H9 (cell line): ENCODE measurements at regions not wholly inside any gene's neighbourhood (a gene's known extent, or its start where the extent isn't known, plus 50 kb on each side); places are given as distances from the start of the nearest gene placed in this dataset.

Experiments
- DNase-seq: peaks from one replicate; pipeline ENCODE4 v3.0.0-alpha.2; 2017
- H2AFZ ChIP-seq: one replicate; pipeline ENCODE4 v1.6.1; 2013; ENCODE audit warnings: mild to moderate bottlenecking, low read length, control low read depth, moderate library complexity
- H2AK5ac ChIP-seq: 2 replicates; pipeline ENCODE4 v1.6.1; 2013; ENCODE audit warnings: low read length, control low read depth, mixed read lengths; ENCODE audit not compliant: insufficient read length
- H2BK120ac ChIP-seq: one replicate; pipeline ENCODE4 v1.6.1; 2013; ENCODE audit warnings: low read depth, mild to moderate bottlenecking, low read length, control low read depth, inconsistent platforms; ENCODE audit not compliant: poor library complexity, severe bottlenecking
- H2BK12ac ChIP-seq: 2 replicates; pipeline ENCODE4 v1.6.1; 2013; ENCODE audit warnings: low read length, control low read depth, mixed read lengths, low read depth; ENCODE audit not compliant: insufficient read length
- H2BK15ac ChIP-seq: 2 replicates; pipeline ENCODE4 v1.6.1; 2013; ENCODE audit warnings: low read depth, low read length, control low read depth
- H2BK20ac ChIP-seq: one replicate; pipeline ENCODE4 v1.6.1; 2013; ENCODE audit warnings: low read depth, mild to moderate bottlenecking, low read length, control low read depth, inconsistent platforms; ENCODE audit not compliant: poor library complexity, severe bottlenecking
- H2BK5ac ChIP-seq: 2 replicates; pipeline ENCODE4 v1.6.1; 2013; ENCODE audit warnings: low read length, control low read depth, mixed read lengths; ENCODE audit not compliant: insufficient read length
- H3K14ac ChIP-seq: 2 replicates; pipeline ENCODE4 v1.6.1; 2013; ENCODE audit warnings: low read length, control low read depth; ENCODE audit not compliant: insufficient read depth
- H3K18ac ChIP-seq: 2 replicates; pipeline ENCODE4 v1.6.1; 2013; ENCODE audit warnings: low read depth, mild to moderate bottlenecking, mixed read lengths, low read length, control low read depth; ENCODE audit not compliant: insufficient read length
- H3K23ac ChIP-seq: 2 replicates; pipeline ENCODE4 v1.6.1; 2013; ENCODE audit warnings: low read length, control low read depth, mixed read lengths, low read depth; ENCODE audit not compliant: insufficient read length
- H3K23me2 ChIP-seq: 2 replicates; pipeline ENCODE4 v1.6.1; 2013; ENCODE audit warnings: low read depth, mild to moderate bottlenecking, mixed read lengths, low read length, control low read depth; ENCODE audit not compliant: insufficient read length, poor library complexity, severe bottlenecking
- H3K27ac ChIP-seq: 2 replicates; pipeline ENCODE4 v1.5.1; 2013; ENCODE audit warnings: low read length, control low read depth, mixed read lengths, low read depth; ENCODE audit not compliant: insufficient read length
- H3K27me3 ChIP-seq: 2 replicates; pipeline ENCODE4 v1.6.1; 2013; ENCODE audit warnings: low read length, control low read depth, inconsistent platforms; ENCODE audit not compliant: insufficient read depth
- H3K4ac ChIP-seq: 2 replicates; pipeline ENCODE4 v1.6.1; 2013; ENCODE audit warnings: low read depth, mild to moderate bottlenecking, control low read depth, inconsistent platforms, low read length, moderate library complexity
- H3K4me1 ChIP-seq: 2 replicates; pipeline ENCODE4 v1.6.1; 2013; ENCODE audit warnings: low read length, control low read depth, inconsistent platforms; ENCODE audit not compliant: insufficient read depth
- H3K4me2 ChIP-seq: 2 replicates; pipeline ENCODE4 v1.6.1; 2013; ENCODE audit warnings: low read length, control low read depth, mixed read lengths; ENCODE audit not compliant: insufficient read length, insufficient read depth
- H3K56ac ChIP-seq: 2 replicates; pipeline ENCODE4 v1.6.1; 2013; ENCODE audit warnings: low read depth, mild to moderate bottlenecking, mixed read lengths, low read length, control low read depth; ENCODE audit not compliant: insufficient read length
- H3K79me1 ChIP-seq: 2 replicates; pipeline ENCODE4 v1.6.1; 2013; ENCODE audit warnings: low read depth, mild to moderate bottlenecking, moderate library complexity, low read length, control low read depth, inconsistent platforms; ENCODE audit not compliant: insufficient read depth, poor library complexity, severe bottlenecking
- H3K79me2 ChIP-seq: 2 replicates; pipeline ENCODE4 v1.6.1; 2013; ENCODE audit warnings: low read length, control low read depth, inconsistent platforms; ENCODE audit not compliant: insufficient read depth
- H3K9ac ChIP-seq: 2 replicates; pipeline ENCODE4 v1.6.1; 2013; ENCODE audit warnings: low read length, control low read depth, mixed read lengths; ENCODE audit not compliant: insufficient read length; ENCODE audit errors: extremely low read depth
- H3K9me3 ChIP-seq: one replicate; pipeline ENCODE4 v1.6.1; 2013; ENCODE audit warnings: low read depth, low read length, inconsistent platforms; ENCODE audit not compliant: control insufficient read depth
- H3T11ph ChIP-seq: one replicate; pipeline ENCODE4 v1.6.1; 2013; ENCODE audit warnings: mild to moderate bottlenecking, low read length, control low read depth, inconsistent platforms
- H4K20me1 ChIP-seq: one replicate; pipeline ENCODE4 v1.6.1; 2013; ENCODE audit not compliant: control insufficient read depth, insufficient read length, insufficient read depth
- H4K5ac ChIP-seq: 2 replicates; pipeline ENCODE4 v1.6.1; 2013; ENCODE audit warnings: low read depth, mild to moderate bottlenecking, mixed read lengths, low read length, control low read depth; ENCODE audit not compliant: insufficient read length
- H4K8ac ChIP-seq: replicated peaks from 2 replicates; pipeline ENCODE4 v1.6.1; 2013; ENCODE audit warnings: low read length, control low read depth, mixed read lengths, low read depth; ENCODE audit not compliant: insufficient read length
- H4K91ac ChIP-seq: 2 replicates; pipeline ENCODE4 v1.6.1; 2013; ENCODE audit warnings: low read depth, mild to moderate bottlenecking, moderate library complexity, mixed read lengths, low read length, control low read depth; ENCODE audit not compliant: insufficient read length
- H3K27ac Mint-ChIP-seq, 3 experiments: 2 replicates in 2 of 3; 3 replicates in 1 of 3; pipeline ENCODE4 v1.8.0; 2020 to 2021; ENCODE audit warnings: mixed read lengths in 3 of 3, mild to moderate bottlenecking in 1 of 3, moderate library complexity in 1 of 3
- H3K27me3 Mint-ChIP-seq: 2 replicates; pipeline ENCODE4 v1.8.0; 2021; ENCODE audit warnings: low read depth, mild to moderate bottlenecking, moderate library complexity, mixed read lengths
- H3K36me3 Mint-ChIP-seq, 3 experiments: 2 replicates in 2 of 3; 3 replicates in 1 of 3; pipeline ENCODE4 v1.8.0; 2020 to 2021; ENCODE audit warnings: low read depth in 3 of 3, mixed read lengths in 3 of 3; ENCODE audit not compliant: insufficient read depth in 1 of 3
- H3K4me1 Mint-ChIP-seq, 2 experiments: 2 replicates each; pipeline ENCODE4 v1.8.0; 2020; ENCODE audit warnings: mixed read lengths in 2 of 2
- H3K4me3 Mint-ChIP-seq, 2 experiments: 2 replicates in 1 of 2; 3 replicates in 1 of 2; pipeline ENCODE4 v1.8.0; 2020 to 2021; ENCODE audit warnings: mild to moderate bottlenecking in 2 of 2, mixed read lengths in 2 of 2, moderate library complexity in 1 of 2
- H3K9me3 Mint-ChIP-seq, 2 experiments: 2 replicates in 1 of 2; 3 replicates in 1 of 2; pipeline ENCODE4 v1.8.0; 2020; ENCODE audit warnings: mild to moderate bottlenecking in 2 of 2, mixed read lengths in 2 of 2, moderate library complexity in 1 of 2
- WGBS: extraction: QIAGEN DNeasy Blood & Tissue Kit; methylation state at CpG from one replicate; pipeline ENCODE4 v1.1.7; 2013; ENCODE audit warnings: missing lambda C conversion rate, low lambda C conversion rate, mixed read lengths; ENCODE audit not compliant: insufficient read length; ENCODE audit errors: extremely low coverage; 5-methylcytosine and 5-hydroxymethylcytosine counted together
- TF ChIP-seq, protein P1 (sequence below): fragments of 200-600 bp; sonication (generic); conservative IDR thresholded peaks from 3 replicates; pipeline ENCODE4 v1.8.0; 2021; ENCODE audit warnings: antibody characterized with exemption, mild to moderate bottlenecking

DNA sequence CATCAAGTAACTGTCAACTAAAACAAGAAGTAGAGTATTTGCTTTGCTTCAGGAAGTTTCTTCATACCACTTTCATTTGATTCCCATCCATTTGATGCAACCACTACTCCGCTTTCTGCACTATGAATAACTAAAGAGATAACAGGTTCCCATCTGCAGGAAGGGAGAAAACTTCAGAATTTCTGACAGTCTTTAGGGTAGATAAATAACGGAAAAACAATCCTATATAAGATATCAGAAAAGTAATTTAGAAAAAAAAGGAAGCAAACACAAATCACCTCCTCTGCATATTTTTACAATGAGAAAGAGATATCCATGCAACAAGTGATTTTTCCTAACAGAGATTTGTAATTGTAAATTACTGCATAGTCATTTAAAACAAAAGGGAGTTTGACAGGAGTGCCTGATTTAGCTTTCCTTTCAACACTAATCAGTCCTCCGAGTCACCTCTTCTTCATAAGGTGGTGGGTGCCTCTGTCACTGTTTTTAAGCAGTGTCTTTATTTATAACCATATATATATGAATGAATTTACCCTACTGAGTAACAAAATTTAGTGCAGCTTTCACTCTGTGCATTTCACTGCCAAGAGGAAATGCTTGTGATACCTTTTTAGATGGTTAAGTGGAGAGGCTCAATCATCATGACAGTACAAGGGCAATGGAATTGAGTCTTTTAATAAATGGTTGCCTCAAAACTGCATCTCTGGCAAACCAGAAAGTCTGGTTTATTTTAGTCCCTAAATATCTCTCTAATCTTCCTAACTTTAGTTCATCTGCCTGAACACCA, 1920.4 kb downstream of the MRPL39 start:
- Histone ChIP-seq H4K91ac (no peak overlapping the region), H3T11ph (no peak overlapping the region), H2AK5ac (no peak overlapping the region), H3K27ac (no peak overlapping the region), H2BK12ac (no peak overlapping the region), H2AFZ (no peak overlapping the region), H3K4me2 (no peak overlapping the region), H3K4ac (no peak overlapping the region), H3K4me1 (peaks cover 1% of the 10 kb centered on the region; the same call in 1 of the 2 replicates), H2BK15ac (no peak overlapping the region), H2BK20ac (no peak overlapping the region), H3K14ac (no peak overlapping the region), H2BK5ac (no peak overlapping the region), H2BK120ac (no peak overlapping the region), H4K8ac (no peak overlapping the region), H3K56ac (no peak overlapping the region), H3K23me2 (no peaks in the 10 kb centered on the region), H4K5ac (no peak overlapping the region), H3K9ac (no peak overlapping the region), H3K9me3 (no peaks in the 10 kb centered on the region), H3K79me2 (no peaks in the 10 kb centered on the region), H4K20me1 (no peaks in the 10 kb centered on the region), H3K79me1 (no peaks in the 10 kb centered on the region), H3K27me3 (no peaks in the 10 kb centered on the region), H3K18ac (no peak overlapping the region), H3K23ac (no peak overlapping the region)
- no peak overlapping the region for H3K27ac Mint-ChIP-seq
- peaks cover 0 to 3% (median 0%) of the 10 kb centered on the region in 3 experiments; a peak in 2 of 7 replicates for H3K36me3 Mint-ChIP-seq
- no peak overlapping the region for H3K4me3 Mint-ChIP-seq
- no peak for DNase-seq
- TF ChIP-seq, protein P1, sequence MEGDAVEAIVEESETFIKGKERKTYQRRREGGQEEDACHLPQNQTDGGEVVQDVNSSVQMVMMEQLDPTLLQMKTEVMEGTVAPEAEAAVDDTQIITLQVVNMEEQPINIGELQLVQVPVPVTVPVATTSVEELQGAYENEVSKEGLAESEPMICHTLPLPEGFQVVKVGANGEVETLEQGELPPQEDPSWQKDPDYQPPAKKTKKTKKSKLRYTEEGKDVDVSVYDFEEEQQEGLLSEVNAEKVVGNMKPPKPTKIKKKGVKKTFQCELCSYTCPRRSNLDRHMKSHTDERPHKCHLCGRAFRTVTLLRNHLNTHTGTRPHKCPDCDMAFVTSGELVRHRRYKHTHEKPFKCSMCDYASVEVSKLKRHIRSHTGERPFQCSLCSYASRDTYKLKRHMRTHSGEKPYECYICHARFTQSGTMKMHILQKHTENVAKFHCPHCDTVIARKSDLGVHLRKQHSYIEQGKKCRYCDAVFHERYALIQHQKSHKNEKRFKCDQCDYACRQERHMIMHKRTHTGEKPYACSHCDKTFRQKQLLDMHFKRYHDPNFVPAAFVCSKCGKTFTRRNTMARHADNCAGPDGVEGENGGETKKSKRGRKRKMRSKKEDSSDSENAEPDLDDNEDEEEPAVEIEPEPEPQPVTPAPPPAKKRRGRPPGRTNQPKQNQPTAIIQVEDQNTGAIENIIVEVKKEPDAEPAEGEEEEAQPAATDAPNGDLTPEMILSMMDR, result no peak
- H3K9me3 Mint-ChIP-seq, result peaks cover 25 to 55% of the 10 kb centered on the region in 2 experiments
- H3K27me3 Mint-ChIP-seq, result no peaks in the 10 kb centered on the region
- no CpG with 5 or more reads among the region's 3 CpGs for WGBS
- peaks cover 2 to 3% of the 10 kb centered on the region in 2 experiments; a peak in 2 of 4 replicates for H3K4me1 Mint-ChIP-seq
